GM18507 (cell line): ENCODE measurements at regions not wholly inside any gene's neighbourhood (a gene's known extent, or its start where the extent isn't known, plus 50 kb on each side); places are given as distances from the start of the nearest gene placed in this dataset.

Experiments
- DNase-seq: peaks from one replicate; pipeline ENCODE4 v3.0.0; 2011; ENCODE audit warnings: low read depth; ENCODE audit not compliant: insufficient read length; ENCODE audit errors: extremely low spot score
- FAIRE-seq: peaks from 2 replicates; lab custom pipeline; 2011; peaks lifted over from hg19 to GRCh38; lab: Jason Lieb, UNC

- no peak for DNase-seq
- FAIRE-seq, result no peak
Measured at GRCh38 chr15:81516461-81516860, 142.4 kb upstream of the TMC3 start.

GRCh38 chr15:81516012-81516411, 142.0 kb upstream of the TMC3 start:
- no peak for FAIRE-seq
- DNase-seq, result no peak

- no peak for DNase-seq
Measured at GRCh38 chr15:81514725-81515124, 140.7 kb upstream of the TMC3 start.

GRCh38 chr15:81511138-81511537, 137.1 kb upstream of the TMC3 start:
- DNase-seq, result no peak
- no peak for FAIRE-seq

More at GRCh38 chr15:81514725-81515124, 140.7 kb upstream of the TMC3 start:
- no peak for FAIRE-seq

GRCh38 chr15:81507831-81508230, 133.8 kb upstream of the TMC3 start:
- FAIRE-seq (no peak), DNase-seq (no peak)

GRCh38 chr15:81506936-81507335, 132.9 kb upstream of the TMC3 start:
- FAIRE-seq (no peak), DNase-seq (no peak)

- FAIRE-seq, result no peak
Measured at GRCh38 chr15:81506071-81506470, 132.1 kb upstream of the TMC3 start.

GRCh38 chr15:81504170-81504905, 130.3 kb upstream of the TMC3 start:
- no peak for DNase-seq
- FAIRE-seq, result no peak

More at GRCh38 chr15:81506071-81506470, 132.1 kb upstream of the TMC3 start:
- DNase-seq, result no peak

GRCh38 chr15:81502439-81502838, 128.4 kb upstream of the TMC3 start:
- no peak for DNase-seq
- no peak for FAIRE-seq

- FAIRE-seq, result no peak
- DNase-seq, result no peak
Measured at GRCh38 chr15:81500081-81500480, 126.1 kb upstream of the TMC3 start.

GRCh38 chr15:81498294-81498693, 124.3 kb upstream of the TMC3 start:
- no peak for FAIRE-seq

GRCh38 chr15:81497238-81497637, 123.2 kb upstream of the TMC3 start:
- DNase-seq (no peak), FAIRE-seq (no peak)

More at GRCh38 chr15:81498294-81498693, 124.3 kb upstream of the TMC3 start:
- DNase-seq, result no peak

GRCh38 chr15:81495780-81496467, 121.9 kb upstream of the TMC3 start:
- FAIRE-seq (no peak), DNase-seq (no peak)

GRCh38 chr15:81492969-81493645, 119.1 kb upstream of the TMC3 start:
- FAIRE-seq (no peak), DNase-seq (no peak)

GRCh38 chr15:81492331-81492968, 118.4 kb upstream of the TMC3 start:
- FAIRE-seq, result no peak
- no peak for DNase-seq

GRCh38 chr15:81491414-81492096, 117.5 kb upstream of the TMC3 start:
- DNase-seq (no peak), FAIRE-seq (no peak)

GRCh38 chr15:81485806-81486205, 111.8 kb upstream of the TMC3 start:
- DNase-seq, result no peak
- FAIRE-seq, result no peak

GRCh38 chr15:81484086-81484955, 110.3 kb upstream of the TMC3 start:
- DNase-seq (no peak), FAIRE-seq (no peak)

GRCh38 chr15:81483496-81483895, 109.5 kb upstream of the TMC3 start:
- FAIRE-seq (no peak), DNase-seq (no peak)
